Panc1 (cell line): ENCODE measurements at regions not wholly inside any gene's neighbourhood (a gene's known extent, or its start where the extent isn't known, plus 50 kb on each side); places are given as distances from the start of the nearest gene placed in this dataset.

ENCODE experiments used
- POLR2AphosphoS5 ChIP-seq: IDR thresholded peaks from 2 replicates; pipeline ENCODE4 v1.6.1; 2012; ENCODE audit warnings: mild to moderate bottlenecking, low read depth, low read length, moderate library complexity
- REST ChIP-seq, 2 experiments: IDR thresholded peaks; 2 replicates each; pipeline ENCODE4 v1.6.1; 2011 to 2012; ENCODE audit warnings: low read depth in 2 of 2, control low read depth in 1 of 2, low read length in 1 of 2, mild to moderate bottlenecking in 1 of 2, moderate library complexity in 1 of 2; ENCODE audit not compliant: insufficient read depth in 1 of 2
- SIN3A ChIP-seq: IDR thresholded peaks from 2 replicates; pipeline ENCODE4 v1.6.1; 2012; ENCODE audit warnings: low read depth, mild to moderate bottlenecking, low read length, moderate library complexity, borderline replicate concordance; ENCODE audit not compliant: insufficient read depth
- TF ChIP-seq, protein P1 (sequence below): fragments of 450-650 bp; IDR thresholded peaks from 2 replicates; pipeline ENCODE4 v1.5.1; 2017; ENCODE audit warnings: mild to moderate bottlenecking

- TF ChIP-seq, protein P1, sequence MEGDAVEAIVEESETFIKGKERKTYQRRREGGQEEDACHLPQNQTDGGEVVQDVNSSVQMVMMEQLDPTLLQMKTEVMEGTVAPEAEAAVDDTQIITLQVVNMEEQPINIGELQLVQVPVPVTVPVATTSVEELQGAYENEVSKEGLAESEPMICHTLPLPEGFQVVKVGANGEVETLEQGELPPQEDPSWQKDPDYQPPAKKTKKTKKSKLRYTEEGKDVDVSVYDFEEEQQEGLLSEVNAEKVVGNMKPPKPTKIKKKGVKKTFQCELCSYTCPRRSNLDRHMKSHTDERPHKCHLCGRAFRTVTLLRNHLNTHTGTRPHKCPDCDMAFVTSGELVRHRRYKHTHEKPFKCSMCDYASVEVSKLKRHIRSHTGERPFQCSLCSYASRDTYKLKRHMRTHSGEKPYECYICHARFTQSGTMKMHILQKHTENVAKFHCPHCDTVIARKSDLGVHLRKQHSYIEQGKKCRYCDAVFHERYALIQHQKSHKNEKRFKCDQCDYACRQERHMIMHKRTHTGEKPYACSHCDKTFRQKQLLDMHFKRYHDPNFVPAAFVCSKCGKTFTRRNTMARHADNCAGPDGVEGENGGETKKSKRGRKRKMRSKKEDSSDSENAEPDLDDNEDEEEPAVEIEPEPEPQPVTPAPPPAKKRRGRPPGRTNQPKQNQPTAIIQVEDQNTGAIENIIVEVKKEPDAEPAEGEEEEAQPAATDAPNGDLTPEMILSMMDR: no peak
- no peak for TF ChIP-seq SIN3A
- TF ChIP-seq POLR2AphosphoS5: no peak
- TF ChIP-seq REST (IDR thresholded peaks at IDR 0.05; ENCODE audit: insufficient read depth in 1 of 2, low read depth in 2 of 2, low read length in 1 of 2): no peak
Observed at GRCh38 chr14:31930493-31931240, 146.4 kb upstream of the ARHGAP5 start.
